DND-41 (cell line): ENCODE measurements at regions not wholly inside any gene's neighbourhood (a gene's known extent, or its start where the extent isn't known, plus 50 kb on each side); places are given as distances from the start of the nearest gene placed in this dataset.

Experiments used
- ATAC-seq: fragments of 200-7000 bp; cut with Tn5 transposase; 3 replicates; pipeline ENCODE4 v1.9.1; 2021; ENCODE audit warnings: low read depth; ENCODE audit not compliant: insufficient read depth
- DNase-seq: peaks from one replicate; pipeline ENCODE4 v3.0.0-alpha.2; 2020
- H2AFZ ChIP-seq: 2 replicates; pipeline ENCODE4 v1.6.0; 2012; ENCODE audit warnings: low read depth, low read length
- H3K27ac ChIP-seq: 2 replicates; pipeline ENCODE4 v1.5.1; 2012; ENCODE audit warnings: low read length, inconsistent platforms
- H3K27me3 ChIP-seq: fragments of 200-600 bp; sonication (generic); 2 replicates; pipeline ENCODE4 v1.6.0; 2012; ENCODE audit warnings: low read length, mild to moderate bottlenecking, inconsistent platforms; ENCODE audit not compliant: insufficient read depth, poor library complexity
- H3K36me3 ChIP-seq: 2 replicates; pipeline ENCODE4 v1.5.1; 2012; ENCODE audit warnings: low read length, inconsistent platforms; ENCODE audit not compliant: insufficient read depth
- H3K4me1 ChIP-seq: 2 replicates; pipeline ENCODE4 v1.5.1; 2012; ENCODE audit warnings: mild to moderate bottlenecking, low read length; ENCODE audit not compliant: insufficient read depth
- H3K4me2 ChIP-seq: 2 replicates; pipeline ENCODE4 v1.6.0; 2012; ENCODE audit warnings: mild to moderate bottlenecking, moderate library complexity, low read length, inconsistent platforms; ENCODE audit not compliant: insufficient read depth
- H3K4me3 ChIP-seq, 2 experiments: fragments of 200-600 bp in 1 of 2; shearing (Covaris generic) in 1 of 2; 2 replicates each; pipeline ENCODE4 v1.5.1; 2012 to 2016; ENCODE audit warnings: inconsistent platforms in 2 of 2, low read length in 2 of 2, mild to moderate bottlenecking in 2 of 2, low read depth in 1 of 2, moderate library complexity in 1 of 2
- H3K79me2 ChIP-seq: 2 replicates; pipeline ENCODE4 v1.6.0; 2012; ENCODE audit warnings: low read length, inconsistent platforms; ENCODE audit not compliant: insufficient read depth
- H3K9ac ChIP-seq: 2 replicates; pipeline ENCODE4 v1.6.0; 2012; ENCODE audit warnings: low read depth, mild to moderate bottlenecking, inconsistent platforms, low read length, moderate library complexity
- H3K9me3 ChIP-seq: 2 replicates; pipeline ENCODE4 v1.5.1; 2012; ENCODE audit warnings: low read length, moderate library complexity, mild to moderate bottlenecking, inconsistent platforms; ENCODE audit not compliant: insufficient read depth, severe bottlenecking
- H4K20me1 ChIP-seq: 2 replicates; pipeline ENCODE4 v1.6.0; 2012; ENCODE audit warnings: low read length; ENCODE audit not compliant: insufficient read depth
- EZH2 ChIP-seq: IDR thresholded peaks from 3 replicates; pipeline ENCODE4 v1.6.1; 2012; ENCODE audit warnings: borderline replicate concordance, low read depth, mild to moderate bottlenecking, moderate library complexity, low read length, inconsistent platforms; ENCODE audit not compliant: severe bottlenecking
- TF ChIP-seq, protein P1 (sequence below): IDR thresholded peaks from 2 replicates; pipeline ENCODE4 v1.5.1; 2012; ENCODE audit warnings: borderline replicate concordance, low read length, moderate library complexity, mild to moderate bottlenecking; ENCODE audit not compliant: poor library complexity, severe bottlenecking; ENCODE audit errors: extremely low read depth

DNA sequence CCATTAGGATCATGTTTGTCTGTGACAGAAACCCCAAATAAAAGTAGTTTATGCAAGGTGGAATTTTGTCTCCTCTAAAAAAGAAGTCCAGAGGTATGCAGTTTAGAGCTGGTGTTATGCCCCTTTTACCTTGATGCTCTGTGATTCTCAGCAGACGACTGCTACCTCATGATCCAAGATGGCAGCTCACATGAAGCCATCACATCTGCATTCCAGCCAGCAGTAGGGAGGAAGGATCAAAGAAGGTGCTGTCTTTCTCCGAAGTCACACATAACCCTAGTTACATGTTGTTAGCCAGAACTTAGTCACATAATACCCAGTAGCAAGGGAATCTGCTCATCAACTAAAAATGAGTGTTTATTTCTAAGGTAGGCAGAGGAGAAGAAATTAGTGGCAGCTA is 135.7 kb upstream of the HS3ST2 start:
- peaks cover 5% of the 10 kb centered on the region for H3K27me3 ChIP-seq
- TF ChIP-seq, protein P1, sequence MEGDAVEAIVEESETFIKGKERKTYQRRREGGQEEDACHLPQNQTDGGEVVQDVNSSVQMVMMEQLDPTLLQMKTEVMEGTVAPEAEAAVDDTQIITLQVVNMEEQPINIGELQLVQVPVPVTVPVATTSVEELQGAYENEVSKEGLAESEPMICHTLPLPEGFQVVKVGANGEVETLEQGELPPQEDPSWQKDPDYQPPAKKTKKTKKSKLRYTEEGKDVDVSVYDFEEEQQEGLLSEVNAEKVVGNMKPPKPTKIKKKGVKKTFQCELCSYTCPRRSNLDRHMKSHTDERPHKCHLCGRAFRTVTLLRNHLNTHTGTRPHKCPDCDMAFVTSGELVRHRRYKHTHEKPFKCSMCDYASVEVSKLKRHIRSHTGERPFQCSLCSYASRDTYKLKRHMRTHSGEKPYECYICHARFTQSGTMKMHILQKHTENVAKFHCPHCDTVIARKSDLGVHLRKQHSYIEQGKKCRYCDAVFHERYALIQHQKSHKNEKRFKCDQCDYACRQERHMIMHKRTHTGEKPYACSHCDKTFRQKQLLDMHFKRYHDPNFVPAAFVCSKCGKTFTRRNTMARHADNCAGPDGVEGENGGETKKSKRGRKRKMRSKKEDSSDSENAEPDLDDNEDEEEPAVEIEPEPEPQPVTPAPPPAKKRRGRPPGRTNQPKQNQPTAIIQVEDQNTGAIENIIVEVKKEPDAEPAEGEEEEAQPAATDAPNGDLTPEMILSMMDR, result no peak
- no peak for TF ChIP-seq EZH2
- no peak for ATAC-seq
- H3K4me1 ChIP-seq, result no peaks in the 10 kb centered on the region
- H3K9ac ChIP-seq, result no peak overlapping the region
- no peaks in the 10 kb centered on the region; the same call in 1 of the 2 replicates for H4K20me1 ChIP-seq
- no peak overlapping the region for H3K4me3 ChIP-seq
- no peaks in the 10 kb centered on the region for H3K79me2 ChIP-seq
- H3K27ac ChIP-seq, result no peak overlapping the region
- no peak overlapping the region for H2AFZ ChIP-seq
- no peak overlapping the region for H3K4me2 ChIP-seq
- no peaks in the 10 kb centered on the region for H3K9me3 ChIP-seq
- DNase-seq, result no peak
- no peaks in the 10 kb centered on the region for H3K36me3 ChIP-seq

GRCh38 chr16:22681554-22682291 is 132.2 kb upstream of the HS3ST2 start:
- H3K9me3 ChIP-seq, result no peaks in the 10 kb centered on the region
- peaks cover 5% of the 10 kb centered on the region for H3K27me3 ChIP-seq
- H3K9ac ChIP-seq, result no peak overlapping the region
- H3K36me3 ChIP-seq, result no peaks in the 10 kb centered on the region
- H3K4me1 ChIP-seq, result peaks cover 5% of the 10 kb centered on the region; the same call in 1 of the 2 replicates
- H3K27ac ChIP-seq, result no peak overlapping the region
- H2AFZ ChIP-seq, result no peak overlapping the region
- no peak for ATAC-seq
- no peak for TF ChIP-seq EZH2
- TF ChIP-seq, protein P1, result no peak
- H4K20me1 ChIP-seq, result no peaks in the 10 kb centered on the region; the same call in 1 of the 2 replicates
- no peaks in the 10 kb centered on the region for H3K79me2 ChIP-seq
- H3K4me3 ChIP-seq, result no peak overlapping the region
- no peak for DNase-seq
- H3K4me2 ChIP-seq, result no peak overlapping the region

DNA sequence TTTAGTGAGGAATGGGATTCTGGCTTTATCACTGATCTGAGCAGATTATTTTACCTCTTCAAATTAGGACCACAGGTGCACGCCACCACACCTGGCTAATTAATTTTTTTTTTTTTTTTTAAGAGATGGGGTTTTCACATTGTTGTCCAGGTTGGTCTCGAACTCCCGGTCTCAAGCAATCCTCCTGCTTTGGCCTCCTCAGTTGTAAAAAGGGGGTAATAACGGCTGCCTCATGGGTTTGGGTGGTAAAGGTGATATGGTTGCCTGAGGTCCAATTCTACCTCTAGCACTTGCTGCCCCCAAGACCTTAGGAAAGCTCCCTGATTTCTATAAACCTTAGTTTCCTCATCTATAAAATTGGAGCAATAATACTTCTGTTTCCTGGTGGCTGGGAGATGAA is 130.7 kb upstream of the HS3ST2 start:
- Histone ChIP-seq H3K9ac (no peak overlapping the region), H3K4me3 (no peak overlapping the region), H3K79me2 (no peaks in the 10 kb centered on the region), H3K27me3 (peaks cover 5% of the 10 kb centered on the region), H3K36me3 (no peaks in the 10 kb centered on the region), H3K9me3 (no peaks in the 10 kb centered on the region), H3K27ac (no peak overlapping the region), H3K4me2 (no peak overlapping the region), H2AFZ (no peak overlapping the region), H4K20me1 (no peaks in the 10 kb centered on the region; the same call in 1 of the 2 replicates), H3K4me1 (peaks cover 5% of the 10 kb centered on the region; the same call in 1 of the 2 replicates)
- DNase-seq, result no peak
- ATAC-seq, result no peak
- no peak for TF ChIP-seq EZH2
- TF ChIP-seq, protein P1, result no peak
